Liver (tissue), 8 donors: ENCODE measurements at regions not wholly inside any gene's neighbourhood (a gene's known extent, or its start where the extent isn't known, plus 50 kb on each side); places are given as distances from the start of the nearest gene placed in this dataset.

Experiments
- DNase-seq: peaks from one replicate; pipeline ENCODE4 v3.0.0-alpha.2; 2017; ENCODE audit warnings: low spot score
- H3K27ac ChIP-seq, 2 donors: one replicate each; pipeline ENCODE4 v1.7.0; 2013; ENCODE audit warnings: inconsistent platforms in 2 of 2, low read length in 2 of 2, control low read depth in 1 of 2, low read depth in 1 of 2, mild to moderate bottlenecking in 1 of 2
- H3K27me3 ChIP-seq, 4 donors: one replicate each; pipeline versions ENCODE4 v1.6.1 to v1.7.0; 2013; ENCODE audit warnings: low read length in 3 of 4, inconsistent platforms in 1 of 4, mild to moderate bottlenecking in 1 of 4, moderate library complexity in 1 of 4; ENCODE audit not compliant: control insufficient read depth in 4 of 4, insufficient read depth in 4 of 4
- H3K36me3 ChIP-seq, 4 donors: one replicate each; pipeline versions ENCODE4 v1.6.1 to v1.7.0; 2013; ENCODE audit warnings: low read length in 3 of 4, mild to moderate bottlenecking in 3 of 4, low read depth in 1 of 4, moderate library complexity in 1 of 4; ENCODE audit not compliant: control insufficient read depth in 4 of 4, insufficient read depth in 3 of 4
- H3K4me1 ChIP-seq, 4 donors: one replicate each; pipeline versions ENCODE4 v1.6.1 to v1.7.0; 2013; ENCODE audit warnings: low read length in 3 of 4, mild to moderate bottlenecking in 3 of 4, moderate library complexity in 1 of 4; ENCODE audit not compliant: control insufficient read depth in 4 of 4, insufficient read depth in 4 of 4
- H3K4me3 ChIP-seq, 3 donors: one replicate each; pipeline versions ENCODE4 v1.6.1 to v1.7.0; 2013; ENCODE audit warnings: low read length in 3 of 3, control low read depth in 1 of 3, low read depth in 1 of 3, mild to moderate bottlenecking in 1 of 3
- H3K9ac ChIP-seq, 2 donors: one replicate each; pipeline ENCODE4 v1.7.0; 2013; ENCODE audit warnings: low read length in 2 of 2, mild to moderate bottlenecking in 2 of 2, moderate library complexity in 2 of 2, control low read depth in 1 of 2, low read depth in 1 of 2
- H3K9me3 ChIP-seq, 4 donors: one replicate each; pipeline versions ENCODE4 v1.6.1 to v1.7.0; 2013; ENCODE audit warnings: low read length in 3 of 4; ENCODE audit not compliant: control insufficient read depth in 4 of 4
- CTCF ChIP-seq: fragments of 150-350 bp; IDR thresholded peaks from 2 replicates; pipeline ENCODE4 v1.5.1; 2017; ENCODE audit warnings: improper control_type of control experiment, low read depth, low read length; ENCODE audit not compliant: missing input control
- EGR1 ChIP-seq, 2 donors: IDR thresholded peaks; 2 replicates each; pipeline ENCODE4 v1.6.1; 2016 to 2018; ENCODE audit warnings: antibody characterized with exemption in 2 of 2, low read depth in 2 of 2
- FOXA1 ChIP-seq: IDR thresholded peaks from 2 replicates; pipeline ENCODE4 v1.6.1; 2016; ENCODE audit warnings: antibody characterized with exemption
- FOXA2 ChIP-seq: IDR thresholded peaks from 2 replicates; pipeline ENCODE4 v1.6.1; 2016; ENCODE audit warnings: antibody characterized with exemption
- GABPA ChIP-seq, 2 donors: IDR thresholded peaks in 1 of 2; conservative IDR thresholded peaks in 1 of 2; 2 replicates each; pipeline ENCODE4 v1.6.1; 2016; ENCODE audit warnings: antibody characterized with exemption in 2 of 2, mild to moderate bottlenecking in 1 of 2, moderate library complexity in 1 of 2
- HNF4A ChIP-seq, 2 donors: conservative IDR thresholded peaks; 2 replicates each; pipeline ENCODE4 v1.6.1; 2016; ENCODE audit warnings: antibody characterized with exemption in 2 of 2, mild to moderate bottlenecking in 2 of 2
- HNF4G ChIP-seq: IDR thresholded peaks from 2 replicates; pipeline ENCODE4 v1.6.1; 2016; ENCODE audit warnings: antibody characterized with exemption
- JUND ChIP-seq, 2 donors: IDR thresholded peaks; 2 replicates each; pipeline ENCODE4 v1.6.1; 2016; ENCODE audit warnings: antibody characterized with exemption in 2 of 2
- NR2F2 ChIP-seq: IDR thresholded peaks from 2 replicates; pipeline ENCODE4 v1.6.1; 2016; ENCODE audit warnings: antibody characterized with exemption
- RAD21 ChIP-seq, 2 donors: IDR thresholded peaks; 2 replicates each; pipeline ENCODE4 v1.6.1; 2016; ENCODE audit warnings: antibody characterized with exemption in 2 of 2, mild to moderate bottlenecking in 2 of 2
- RXRA ChIP-seq, 2 donors: IDR thresholded peaks; 2 replicates each; pipeline ENCODE4 v1.6.1; 2017 to 2018; ENCODE audit warnings: antibody characterized with exemption in 2 of 2, mild to moderate bottlenecking in 1 of 2
- SP1 ChIP-seq: IDR thresholded peaks from 2 replicates; pipeline ENCODE4 v1.6.1; 2018; ENCODE audit warnings: antibody characterized with exemption, mild to moderate bottlenecking
- TAF1 ChIP-seq: conservative IDR thresholded peaks from 2 replicates; pipeline ENCODE4 v1.6.1; 2016; ENCODE audit warnings: antibody characterized with exemption, mild to moderate bottlenecking
- YY1 ChIP-seq: IDR thresholded peaks from 2 replicates; pipeline ENCODE4 v1.6.1; 2016; ENCODE audit warnings: antibody characterized with exemption, mild to moderate bottlenecking
- ZBTB33 ChIP-seq: IDR thresholded peaks from 2 replicates; pipeline ENCODE4 v1.6.1; 2016; ENCODE audit warnings: antibody characterized with exemption
- WGBS: extraction: QIAGEN DNeasy Blood & Tissue Kit; methylation state at CpG from one replicate; pipeline ENCODE4 v1.1.7; 2013; 5-methylcytosine and 5-hydroxymethylcytosine counted together
- TF ChIP-seq, protein P1 (sequence below): IDR thresholded peaks from 2 replicates; pipeline ENCODE4 v1.6.1; 2016; ENCODE audit warnings: antibody characterized with exemption, mild to moderate bottlenecking
- TF ChIP-seq, protein P2 (sequence below): IDR thresholded peaks from 2 replicates; pipeline ENCODE4 v1.6.1; 2016; ENCODE audit warnings: antibody characterized with exemption
- TF ChIP-seq, protein P3 (sequence below): IDR thresholded peaks from 2 replicates; pipeline ENCODE4 v1.6.1; 2016; ENCODE audit warnings: antibody characterized with exemption
- donor health status: healthy.
- donor health status: healthy.
- donor health status: healthy.
- donor health status: healthy.
- donor health status: healthy.

- TF ChIP-seq, protein P1, sequence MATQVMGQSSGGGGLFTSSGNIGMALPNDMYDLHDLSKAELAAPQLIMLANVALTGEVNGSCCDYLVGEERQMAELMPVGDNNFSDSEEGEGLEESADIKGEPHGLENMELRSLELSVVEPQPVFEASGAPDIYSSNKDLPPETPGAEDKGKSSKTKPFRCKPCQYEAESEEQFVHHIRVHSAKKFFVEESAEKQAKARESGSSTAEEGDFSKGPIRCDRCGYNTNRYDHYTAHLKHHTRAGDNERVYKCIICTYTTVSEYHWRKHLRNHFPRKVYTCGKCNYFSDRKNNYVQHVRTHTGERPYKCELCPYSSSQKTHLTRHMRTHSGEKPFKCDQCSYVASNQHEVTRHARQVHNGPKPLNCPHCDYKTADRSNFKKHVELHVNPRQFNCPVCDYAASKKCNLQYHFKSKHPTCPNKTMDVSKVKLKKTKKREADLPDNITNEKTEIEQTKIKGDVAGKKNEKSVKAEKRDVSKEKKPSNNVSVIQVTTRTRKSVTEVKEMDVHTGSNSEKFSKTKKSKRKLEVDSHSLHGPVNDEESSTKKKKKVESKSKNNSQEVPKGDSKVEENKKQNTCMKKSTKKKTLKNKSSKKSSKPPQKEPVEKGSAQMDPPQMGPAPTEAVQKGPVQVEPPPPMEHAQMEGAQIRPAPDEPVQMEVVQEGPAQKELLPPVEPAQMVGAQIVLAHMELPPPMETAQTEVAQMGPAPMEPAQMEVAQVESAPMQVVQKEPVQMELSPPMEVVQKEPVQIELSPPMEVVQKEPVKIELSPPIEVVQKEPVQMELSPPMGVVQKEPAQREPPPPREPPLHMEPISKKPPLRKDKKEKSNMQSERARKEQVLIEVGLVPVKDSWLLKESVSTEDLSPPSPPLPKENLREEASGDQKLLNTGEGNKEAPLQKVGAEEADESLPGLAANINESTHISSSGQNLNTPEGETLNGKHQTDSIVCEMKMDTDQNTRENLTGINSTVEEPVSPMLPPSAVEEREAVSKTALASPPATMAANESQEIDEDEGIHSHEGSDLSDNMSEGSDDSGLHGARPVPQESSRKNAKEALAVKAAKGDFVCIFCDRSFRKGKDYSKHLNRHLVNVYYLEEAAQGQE: no peak
- no peak for TF ChIP-seq FOXA2
- TF ChIP-seq JUND (IDR thresholded peaks at IDR 0.05): no peak
- TF ChIP-seq TAF1: no peak
- no peak for TF ChIP-seq NR2F2
- no peak for TF ChIP-seq YY1
- no peak for TF ChIP-seq HNF4G
- TF ChIP-seq FOXA1: no peak
- TF ChIP-seq GABPA (IDR thresholded peaks at IDR 0.05 in 1 of 2, conservative IDR thresholded peaks at IDR 0.05 in 1 of 2): no peak
- TF ChIP-seq RAD21 (IDR thresholded peaks at IDR 0.05): no peak
- TF ChIP-seq SP1: no peak
- no peak for TF ChIP-seq HNF4A (conservative IDR thresholded peaks at IDR 0.05)
- no peak for TF ChIP-seq EGR1 (IDR thresholded peaks at IDR 0.05; ENCODE audit: low read depth in 2 of 2)
Observed at GRCh38 chr2:196314780-196315179, 143.4 kb upstream of the STK17B start (continued).

GRCh38 chr2:196315388-196316049 is 144.1 kb upstream of the STK17B start:
- Histone ChIP-seq H3K9ac (no peak overlapping the region), H3K27ac (no peak overlapping the region), H3K9me3 (no peaks in the 10 kb centered on the region), H3K27me3 (no peaks in the 10 kb centered on the region), H3K4me1 (no peaks in the 10 kb centered on the region), H3K36me3 (peaks cover 0 to 5% (median 0%) of the 10 kb centered on the region in 4 donors), H3K4me3 (no peak overlapping the region)
- no peak for DNase-seq
- no peak for TF ChIP-seq EGR1 (IDR thresholded peaks at IDR 0.05; ENCODE audit: low read depth in 2 of 2)
- no peak for TF ChIP-seq SP1
- no peak for TF ChIP-seq FOXA2
- TF ChIP-seq RAD21 (IDR thresholded peaks at IDR 0.05): no peak
- no peak for TF ChIP-seq HNF4G
- TF ChIP-seq JUND (IDR thresholded peaks at IDR 0.05): no peak
- no peak for TF ChIP-seq GABPA (IDR thresholded peaks at IDR 0.05 in 1 of 2, conservative IDR thresholded peaks at IDR 0.05 in 1 of 2)
- no peak for TF ChIP-seq NR2F2
- TF ChIP-seq YY1: no peak
- TF ChIP-seq, protein P2, sequence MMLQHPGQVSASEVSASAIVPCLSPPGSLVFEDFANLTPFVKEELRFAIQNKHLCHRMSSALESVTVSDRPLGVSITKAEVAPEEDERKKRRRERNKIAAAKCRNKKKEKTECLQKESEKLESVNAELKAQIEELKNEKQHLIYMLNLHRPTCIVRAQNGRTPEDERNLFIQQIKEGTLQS: no peak
- no peak for TF ChIP-seq FOXA1
- TF ChIP-seq, protein P3, sequence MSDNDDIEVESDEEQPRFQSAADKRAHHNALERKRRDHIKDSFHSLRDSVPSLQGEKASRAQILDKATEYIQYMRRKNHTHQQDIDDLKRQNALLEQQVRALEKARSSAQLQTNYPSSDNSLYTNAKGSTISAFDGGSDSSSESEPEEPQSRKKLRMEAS: no peak
- TF ChIP-seq CTCF: no peak
- no peak for TF ChIP-seq TAF1
- TF ChIP-seq HNF4A (conservative IDR thresholded peaks at IDR 0.05): no peak
- TF ChIP-seq, protein P1: no peak
- no peak for TF ChIP-seq ZBTB33
- no peak for TF ChIP-seq RXRA (IDR thresholded peaks at IDR 0.05)
- WGBS: 91% methylated on average over 3 of the region's 3 CpGs
